ENCODE measurements at regions not wholly inside any gene's neighbourhood (a gene's known extent, or its start where the extent isn't known, plus 50 kb on each side); places are given as distances from the start of the nearest gene placed in this dataset.

DNA sequence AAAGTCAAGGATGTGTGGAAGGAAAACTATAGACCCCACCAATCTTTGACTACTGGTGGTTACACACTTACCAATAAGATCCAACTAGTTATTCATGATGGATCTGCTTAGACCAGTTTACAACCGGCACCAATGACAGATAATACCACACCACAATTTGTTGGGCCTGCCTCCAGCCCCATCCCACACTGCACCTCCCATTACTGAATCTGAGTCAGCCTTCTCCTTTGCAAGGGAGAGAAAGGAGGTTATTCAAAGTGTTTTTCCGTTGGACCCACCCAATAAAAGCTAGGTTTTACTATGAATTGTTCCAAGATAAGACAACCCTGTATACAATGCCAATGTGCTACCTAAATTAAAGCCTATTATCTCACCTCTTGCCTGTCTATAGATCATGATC is 453.5 kb downstream of the MTRR start:
- FAIRE-seq: no peak
- no peak for DNase-seq (ENCODE audit: insufficient read length, low spot score)
- TF ChIP-seq, protein P1, sequence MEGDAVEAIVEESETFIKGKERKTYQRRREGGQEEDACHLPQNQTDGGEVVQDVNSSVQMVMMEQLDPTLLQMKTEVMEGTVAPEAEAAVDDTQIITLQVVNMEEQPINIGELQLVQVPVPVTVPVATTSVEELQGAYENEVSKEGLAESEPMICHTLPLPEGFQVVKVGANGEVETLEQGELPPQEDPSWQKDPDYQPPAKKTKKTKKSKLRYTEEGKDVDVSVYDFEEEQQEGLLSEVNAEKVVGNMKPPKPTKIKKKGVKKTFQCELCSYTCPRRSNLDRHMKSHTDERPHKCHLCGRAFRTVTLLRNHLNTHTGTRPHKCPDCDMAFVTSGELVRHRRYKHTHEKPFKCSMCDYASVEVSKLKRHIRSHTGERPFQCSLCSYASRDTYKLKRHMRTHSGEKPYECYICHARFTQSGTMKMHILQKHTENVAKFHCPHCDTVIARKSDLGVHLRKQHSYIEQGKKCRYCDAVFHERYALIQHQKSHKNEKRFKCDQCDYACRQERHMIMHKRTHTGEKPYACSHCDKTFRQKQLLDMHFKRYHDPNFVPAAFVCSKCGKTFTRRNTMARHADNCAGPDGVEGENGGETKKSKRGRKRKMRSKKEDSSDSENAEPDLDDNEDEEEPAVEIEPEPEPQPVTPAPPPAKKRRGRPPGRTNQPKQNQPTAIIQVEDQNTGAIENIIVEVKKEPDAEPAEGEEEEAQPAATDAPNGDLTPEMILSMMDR (IDR thresholded peaks at IDR 0.05; ENCODE audit: insufficient read depth, missing control alignments): no peak

DNA sequence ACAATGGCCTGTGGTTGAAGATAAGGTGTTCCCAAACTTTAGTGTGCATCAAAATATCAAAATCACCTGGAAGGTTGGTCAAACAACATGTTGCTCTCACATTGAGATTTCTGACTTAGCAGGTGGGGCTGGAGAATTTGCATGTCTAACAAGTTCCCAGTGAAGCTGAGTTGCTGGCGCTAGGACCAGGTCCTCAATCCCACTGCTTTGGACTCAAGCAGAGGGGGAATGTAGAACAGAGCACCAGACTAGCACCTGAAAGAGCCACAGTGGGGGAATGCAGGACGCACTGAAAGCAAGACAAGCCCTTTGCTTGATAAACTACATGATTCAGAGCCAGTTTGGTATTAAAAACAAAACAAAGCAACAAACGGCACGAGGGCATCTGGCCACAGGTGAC is 458.1 kb downstream of the MTRR start:
- DNase-seq (ENCODE audit: insufficient read length, low spot score) (no peak), FAIRE-seq (no peak)
- TF ChIP-seq, protein P1 (IDR thresholded peaks at IDR 0.05; ENCODE audit: insufficient read depth, missing control alignments): no peak

DNA sequence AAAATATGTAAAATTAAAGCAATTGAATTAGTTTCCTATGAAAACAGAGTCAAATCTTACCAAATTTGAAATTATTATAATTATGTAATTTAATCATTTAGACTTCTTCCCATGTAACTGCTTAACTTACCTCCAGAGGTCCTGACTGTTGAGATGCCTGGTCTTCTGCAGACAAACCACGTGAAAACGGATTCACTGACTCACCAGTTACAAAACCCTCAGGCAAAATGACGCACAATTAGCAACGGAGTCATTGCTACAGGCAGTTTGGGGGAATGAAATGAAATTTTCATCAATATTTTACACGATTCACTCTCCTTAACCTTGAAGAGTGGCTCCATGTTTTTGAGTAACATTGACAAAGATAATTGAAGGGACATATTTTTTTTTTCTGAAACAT is 460.8 kb downstream of the MTRR start:
- DNase-seq (ENCODE audit: insufficient read length, low spot score) (no peak), FAIRE-seq (no peak)
- TF ChIP-seq, protein P1 (IDR thresholded peaks at IDR 0.05; ENCODE audit: insufficient read depth, missing control alignments): no peak

DNA sequence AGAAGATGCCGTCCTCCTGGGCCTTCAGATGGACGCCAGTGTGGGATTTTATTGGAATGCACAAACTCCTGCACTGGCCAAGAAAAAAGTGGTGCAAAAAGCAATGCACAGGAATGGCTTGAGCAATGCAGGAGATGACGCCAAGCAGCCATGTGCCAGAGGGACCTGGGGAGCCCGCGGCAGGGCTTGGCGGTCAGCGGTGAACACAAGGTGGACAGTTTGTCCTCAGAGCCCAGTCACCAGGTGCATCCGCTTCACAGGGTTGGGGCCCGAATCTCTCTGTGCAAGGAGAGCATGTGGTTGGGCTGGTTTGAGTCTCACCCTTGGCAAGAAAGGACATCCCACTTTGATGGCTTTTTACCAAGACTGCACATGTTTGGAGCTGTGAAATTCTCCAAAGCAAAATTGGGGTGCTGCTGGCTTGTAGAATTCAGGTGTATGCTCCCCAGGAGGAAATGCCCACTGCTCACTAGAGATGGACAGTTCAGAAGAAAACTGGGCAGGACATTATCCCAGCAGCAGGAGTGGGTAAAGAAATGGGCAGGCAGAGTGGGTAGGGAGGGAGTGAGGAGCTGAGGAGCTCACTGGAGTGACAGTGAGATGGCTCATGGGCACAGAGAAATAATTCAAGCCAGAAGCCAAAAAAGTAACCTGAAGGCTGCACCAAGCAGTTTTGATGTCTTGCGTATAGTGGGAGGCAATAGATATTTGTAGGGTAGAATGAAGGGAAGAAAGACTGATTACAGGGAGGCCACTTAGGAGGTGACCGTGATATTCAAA is 463.9 kb downstream of the MTRR start:
- DNase-seq (ENCODE audit: insufficient read length, low spot score) (no peak), FAIRE-seq (no peak)
- TF ChIP-seq, protein P1 (IDR thresholded peaks at IDR 0.05; ENCODE audit: insufficient read depth, missing control alignments): no peak

DNA sequence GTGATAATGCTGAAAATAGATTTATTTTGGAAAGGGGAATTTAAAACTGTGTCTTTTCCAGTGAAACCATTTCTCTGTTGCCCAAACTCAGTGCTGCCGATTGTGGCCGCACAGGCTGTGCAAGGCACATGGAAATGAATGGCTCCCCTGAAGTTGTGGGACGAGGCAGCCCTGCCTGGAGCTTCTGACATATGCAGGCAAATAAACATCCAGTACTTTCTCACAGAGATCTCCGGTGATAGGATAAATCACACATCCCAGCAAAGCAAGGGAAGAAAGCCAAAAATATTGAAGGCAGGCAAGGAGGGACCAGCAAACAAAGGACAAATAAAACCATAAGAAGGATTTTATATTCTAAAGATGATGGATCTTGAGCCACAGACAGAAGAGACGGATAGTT is 464.5 kb downstream of the MTRR start:
- DNase-seq (ENCODE audit: insufficient read length, low spot score): no peak
- TF ChIP-seq, protein P1 (IDR thresholded peaks at IDR 0.05; ENCODE audit: insufficient read depth, missing control alignments): no peak
- no peak for FAIRE-seq

DNA sequence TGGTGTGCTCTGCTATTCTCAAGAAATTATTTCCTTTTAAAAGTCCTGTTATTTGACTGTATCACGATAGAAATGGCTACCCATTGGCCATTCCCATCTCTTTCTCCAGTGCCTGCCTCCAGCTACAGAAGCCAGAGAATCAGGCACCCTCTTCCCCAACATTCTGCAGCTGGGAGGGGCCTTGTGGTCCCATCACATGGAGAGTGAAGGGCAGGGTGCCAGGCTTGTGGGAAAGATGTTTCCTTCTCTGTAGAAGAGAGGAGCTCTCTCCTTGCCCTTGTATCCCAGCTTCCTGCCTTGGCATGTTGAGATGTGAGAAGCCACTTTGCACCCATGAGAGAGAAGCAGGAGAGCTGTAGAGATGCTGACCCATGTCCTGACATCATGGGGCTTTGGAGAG is 465.0 kb downstream of the MTRR start:
- no peak for FAIRE-seq
- no peak for DNase-seq (ENCODE audit: insufficient read length, low spot score)
- TF ChIP-seq, protein P1 (IDR thresholded peaks at IDR 0.05; ENCODE audit: insufficient read depth, missing control alignments): no peak

DNA sequence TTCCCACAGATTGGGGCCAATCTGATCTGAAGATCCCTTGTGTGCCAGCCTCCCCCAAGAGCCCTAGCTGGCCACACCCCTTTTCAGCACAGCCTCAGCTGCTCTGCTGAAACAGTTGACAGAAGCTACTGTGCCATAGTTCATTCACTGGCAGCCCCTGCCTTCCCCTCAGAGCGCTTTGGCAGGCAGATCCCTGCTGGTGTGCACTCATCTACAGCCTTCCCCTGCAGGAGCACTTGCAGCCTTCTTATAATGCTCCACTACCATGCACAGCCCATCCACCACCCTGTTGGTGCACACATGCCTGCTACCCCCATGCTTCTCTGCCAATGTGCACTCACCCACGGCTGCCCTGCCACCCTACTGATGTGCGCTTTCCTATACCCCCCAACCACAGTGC is 471.3 kb downstream of the MTRR start:
- TF ChIP-seq, protein P1 (IDR thresholded peaks at IDR 0.05; ENCODE audit: insufficient read depth, missing control alignments): no peak
- FAIRE-seq: no peak
- DNase-seq (ENCODE audit: insufficient read length, low spot score): no peak

Data from D721Med (cell line).